Upper lobe of left lung (tissue), 6 donors: ENCODE measurements at regions not wholly inside any gene's neighbourhood (a gene's known extent, or its start where the extent isn't known, plus 50 kb on each side); places are given as distances from the start of the nearest gene placed in this dataset.
"Not testable (repeated sequence)": the region's sequence is repeated elsewhere in the genome, so short reads cannot be mapped to it uniquely, and the experiment has no call there.

Experiments
- ATAC-seq, 2 donors: fragments of 200-7000 bp; cut with Tn5 transposase; one replicate each; pipeline ENCODE4 v1.9.1; 2022; ENCODE audit warnings: mild to moderate bottlenecking in 2 of 2, moderate library complexity in 2 of 2; ENCODE audit not compliant: low FRiP score in 2 of 2
- DNase-seq, 2 donors: peaks; one replicate each; pipeline ENCODE4 v3.0.0-alpha.2; 2019 to 2020
- H3K27ac ChIP-seq, 4 donors: fragments of 200-600 bp; sonication (generic); one replicate each; pipeline ENCODE4 v1.5.1; 2016 to 2019
- H3K27me3 ChIP-seq, 4 donors: fragments of 200-600 bp; sonication (generic); one replicate each; pipeline ENCODE4 v1.5.1; 2017 to 2019
- H3K36me3 ChIP-seq, 4 donors: fragments of 200-600 bp; sonication (generic); one replicate each; pipeline ENCODE4 v1.5.1; 2016 to 2019
- H3K4me1 ChIP-seq, 4 donors: fragments of 200-600 bp; sonication (generic); one replicate each; pipeline ENCODE4 v1.5.1; 2018 to 2019
- H3K4me3 ChIP-seq, 4 donors: fragments of 200-600 bp; sonication (generic); one replicate each; pipeline ENCODE4 v1.5.1; 2017 to 2019; ENCODE audit warnings: mild to moderate bottlenecking in 2 of 4, moderate library complexity in 1 of 4
- H3K9me3 ChIP-seq, 4 donors: fragments of 200-600 bp; sonication (generic); one replicate each; pipeline ENCODE4 v1.5.1; 2018 to 2019
- EP300 ChIP-seq, 4 donors: sonication (generic); formaldehyde crosslinking; IDR thresholded peaks; one replicate each; pipeline ENCODE4 v1.5.1; 2017; ENCODE audit warnings: antibody characterized with exemption in 4 of 4, control low read depth in 2 of 4
- POLR2A ChIP-seq, 4 donors: fragments of 450-650 bp; IDR thresholded peaks; one replicate each; pipeline ENCODE4 v1.5.1; 2016 to 2017; ENCODE audit warnings: antibody characterized with exemption in 4 of 4, mild to moderate bottlenecking in 2 of 4
- POLR2AphosphoS5 ChIP-seq, 2 donors: sonication (generic); formaldehyde crosslinking; IDR thresholded peaks; one replicate each; pipeline ENCODE4 v1.5.1; 2017; ENCODE audit warnings: antibody characterized with exemption in 2 of 2
- WGBS, 2 donors: methylation state at CpG; one replicate each; pipeline ENCODE4 v1.1.5; 2017 to 2018; 5-methylcytosine and 5-hydroxymethylcytosine counted together
- TF ChIP-seq, protein P1 (sequence below), 6 experiments: fragments of 450-650 bp in 4 of 6; fragments of 200-600 bp in 2 of 6; sonication (generic) in 2 of 6; IDR thresholded peaks; one replicate each; pipeline ENCODE4 v1.5.1; 2016 to 2019; ENCODE audit warnings: antibody characterized with exemption in 6 of 6
- donor health status: DM: no; HTN: no; CAD: no; lungs with moderate emphysema.
- donor health status: DM: no; HTN: yes; CAD: no; lungs with severe emphysema.

GRCh38 chr3:191682961-191683360, 222.0 kb downstream of the PYDC2 start:
- Histone ChIP-seq H3K9me3 (no peaks in the 10 kb centered on the region), H3K27ac (no peak overlapping the region), H3K36me3 (no peaks in the 10 kb centered on the region), H3K4me3 (no peak overlapping the region), H3K4me1 (no peaks in the 10 kb centered on the region), H3K27me3 (no peaks in the 10 kb centered on the region)
- TF ChIP-seq, protein P1, sequence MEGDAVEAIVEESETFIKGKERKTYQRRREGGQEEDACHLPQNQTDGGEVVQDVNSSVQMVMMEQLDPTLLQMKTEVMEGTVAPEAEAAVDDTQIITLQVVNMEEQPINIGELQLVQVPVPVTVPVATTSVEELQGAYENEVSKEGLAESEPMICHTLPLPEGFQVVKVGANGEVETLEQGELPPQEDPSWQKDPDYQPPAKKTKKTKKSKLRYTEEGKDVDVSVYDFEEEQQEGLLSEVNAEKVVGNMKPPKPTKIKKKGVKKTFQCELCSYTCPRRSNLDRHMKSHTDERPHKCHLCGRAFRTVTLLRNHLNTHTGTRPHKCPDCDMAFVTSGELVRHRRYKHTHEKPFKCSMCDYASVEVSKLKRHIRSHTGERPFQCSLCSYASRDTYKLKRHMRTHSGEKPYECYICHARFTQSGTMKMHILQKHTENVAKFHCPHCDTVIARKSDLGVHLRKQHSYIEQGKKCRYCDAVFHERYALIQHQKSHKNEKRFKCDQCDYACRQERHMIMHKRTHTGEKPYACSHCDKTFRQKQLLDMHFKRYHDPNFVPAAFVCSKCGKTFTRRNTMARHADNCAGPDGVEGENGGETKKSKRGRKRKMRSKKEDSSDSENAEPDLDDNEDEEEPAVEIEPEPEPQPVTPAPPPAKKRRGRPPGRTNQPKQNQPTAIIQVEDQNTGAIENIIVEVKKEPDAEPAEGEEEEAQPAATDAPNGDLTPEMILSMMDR (IDR thresholded peaks at IDR 0.05), result no peak
- TF ChIP-seq POLR2AphosphoS5 (IDR thresholded peaks at IDR 0.05) (no peak), EP300 (IDR thresholded peaks at IDR 0.05) (no peak), POLR2A (IDR thresholded peaks at IDR 0.05) (no peak)
- 67 to 72% methylated on average over 5 of the region's 5 CpGs for WGBS, 2 donors
- DNase-seq (no peak), ATAC-seq (no peak)

- Histone ChIP-seq H3K27me3 (no peaks in the 10 kb centered on the region), H3K4me1 (no peaks in the 10 kb centered on the region), H3K36me3 (no peaks in the 10 kb centered on the region), H3K4me3 (no peak overlapping the region), H3K27ac (no peak overlapping the region), H3K9me3 (no peaks in the 10 kb centered on the region)
- ATAC-seq (no peak), DNase-seq (no peak)
- no peak for TF ChIP-seq EP300 (IDR thresholded peaks at IDR 0.05)
- no peak for TF ChIP-seq POLR2AphosphoS5 (IDR thresholded peaks at IDR 0.05)
- TF ChIP-seq, protein P1 (IDR thresholded peaks at IDR 0.05), result no peak
- no peak for TF ChIP-seq POLR2A (IDR thresholded peaks at IDR 0.05)
These were observed 225.7 kb downstream of the PYDC2 start for GRCh38 chr3:191686626-191687025.

GRCh38 chr3:191688756-191689433, 227.9 kb downstream of the PYDC2 start:
- ATAC-seq (no peak), DNase-seq (no peak)
- no peak for TF ChIP-seq POLR2AphosphoS5 (IDR thresholded peaks at IDR 0.05)
- TF ChIP-seq EP300 (IDR thresholded peaks at IDR 0.05), result no peak
- Histone ChIP-seq H3K4me3 (no peak overlapping the region), H3K27ac (no peak overlapping the region), H3K9me3 (no peaks in the 10 kb centered on the region), H3K27me3 (no peaks in the 10 kb centered on the region), H3K4me1 (no peaks in the 10 kb centered on the region), H3K36me3 (no peaks in the 10 kb centered on the region)
- WGBS, 2 donors, result 55 to 66% methylated on average over 6 of the region's 6 CpGs

- not testable (repeated sequence) for H3K36me3 ChIP-seq, H3K4me1 ChIP-seq, DNase-seq, H3K27ac ChIP-seq, H3K9me3 ChIP-seq, H3K4me3 ChIP-seq, ATAC-seq, H3K27me3 ChIP-seq
- 55 to 83% methylated on average over 3 of the region's 3 CpGs for WGBS, 2 donors
These were observed 230.2 kb downstream of the PYDC2 start for GRCh38 chr3:191691184-191691583.

DNA sequence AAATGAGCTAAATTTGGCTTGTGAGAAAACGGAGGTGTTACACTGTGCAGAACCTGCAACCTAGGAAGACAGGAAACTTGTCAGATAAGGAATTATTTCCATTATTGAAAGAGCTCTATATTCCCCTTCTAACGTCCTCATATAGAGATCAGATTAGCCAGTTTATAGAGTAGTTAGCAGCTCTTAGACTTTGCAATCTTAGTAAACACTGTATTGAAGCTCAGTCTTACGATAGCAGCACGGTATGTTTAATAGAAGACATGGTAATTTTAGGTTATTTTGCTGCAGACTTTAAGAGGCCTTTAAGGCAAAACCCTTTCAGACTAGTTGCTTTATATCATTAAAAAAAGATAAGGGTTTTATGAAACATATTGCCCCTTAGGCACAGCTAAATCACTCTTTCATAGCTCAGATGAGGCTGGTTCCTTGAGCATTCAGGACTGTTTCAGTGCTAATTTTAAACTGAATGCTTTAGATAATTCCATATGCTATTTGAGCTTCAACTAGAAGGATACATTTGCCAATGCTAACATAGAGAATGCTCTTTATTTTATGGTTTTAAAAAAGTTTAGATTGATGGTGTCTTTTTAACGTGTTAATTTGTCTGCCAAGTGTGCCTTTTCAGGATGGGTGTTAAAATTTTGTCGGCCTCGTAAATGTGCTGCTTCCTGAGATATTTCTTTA, 234.3 kb downstream of the PYDC2 start:
- H3K4me1 ChIP-seq, result no peaks in the 10 kb centered on the region
- ATAC-seq (no peak), DNase-seq (no peak)
- H3K27ac ChIP-seq, result no peak overlapping the region
- 68 to 78% methylated on average over 7 of the region's 7 CpGs for WGBS, 2 donors
- TF ChIP-seq POLR2A (IDR thresholded peaks at IDR 0.05) (no peak), EP300 (IDR thresholded peaks at IDR 0.05) (no peak), POLR2AphosphoS5 (IDR thresholded peaks at IDR 0.05) (no peak)
- TF ChIP-seq, protein P1 (IDR thresholded peaks at IDR 0.05), result no peak
- no peaks in the 10 kb centered on the region for H3K36me3 ChIP-seq
- H3K9me3 ChIP-seq, result no peaks in the 10 kb centered on the region
- no peak overlapping the region for H3K4me3 ChIP-seq
- no peaks in the 10 kb centered on the region for H3K27me3 ChIP-seq

- Histone ChIP-seq H3K9me3 (no peaks in the 10 kb centered on the region), H3K4me3 (no peak overlapping the region), H3K36me3 (no peaks in the 10 kb centered on the region), H3K4me1 (no peaks in the 10 kb centered on the region), H3K27me3 (no peaks in the 10 kb centered on the region), H3K27ac (no peak overlapping the region)
- ATAC-seq, result no peak
- TF ChIP-seq EP300 (IDR thresholded peaks at IDR 0.05), result no peak
- TF ChIP-seq, protein P1 (IDR thresholded peaks at IDR 0.05), result no peak
- TF ChIP-seq POLR2AphosphoS5 (IDR thresholded peaks at IDR 0.05), result no peak
- no peak for TF ChIP-seq POLR2A (IDR thresholded peaks at IDR 0.05)
- DNase-seq, result no peak
These were observed 234.8 kb downstream of the PYDC2 start for GRCh38 chr3:191695815-191696153.
